Hematopoietic multipotent progenitor cell treated with erythropoietin and hydrocortisone succinate and interleukin-3 and kit ligand, for 15 days (in vitro differentiated cells): ENCODE measurements at regions not wholly inside any gene's neighbourhood (a gene's known extent, or its start where the extent isn't known, plus 50 kb on each side); places are given as distances from the start of the nearest gene placed in this dataset.
"Not testable (repeated sequence)": the region's sequence is repeated elsewhere in the genome, so short reads cannot be mapped to it uniquely, and the experiment has no call there.

ENCODE experiments used
- DNase-seq: peaks from one replicate; pipeline ENCODE4 v3.0.0-alpha.2; 2015; ENCODE audit warnings: low spot score

GRCh38 chr12:32010631-32011336 lies 51.6 kb downstream of the RESF1 start:
- DNase-seq = no peak

GRCh38 chr12:32012249-32012785 lies 53.1 kb downstream of the RESF1 start:
- DNase-seq = no peak

- no peak for DNase-seq
Measured at GRCh38 chr12:32015036-32015435, 55.8 kb downstream of the RESF1 start.

GRCh38 chr12:32016680-32017482 lies 57.7 kb downstream of the RESF1 start:
- DNase-seq = no peak

- no peak for DNase-seq
Measured at GRCh38 chr12:32021346-32021773, 62.1 kb downstream of the RESF1 start.

GRCh38 chr12:32022387-32022786 lies 63.2 kb downstream of the RESF1 start:
- DNase-seq = not testable (repeated sequence)

- not testable (repeated sequence) for DNase-seq
Measured at GRCh38 chr12:32023861-32024260, 64.6 kb downstream of the RESF1 start.

- no peak for DNase-seq
Measured at GRCh38 chr12:32024884-32025592, 65.8 kb downstream of the RESF1 start.

- DNase-seq = no peak
Measured at GRCh38 chr12:32025906-32026305, 66.7 kb downstream of the RESF1 start.

GRCh38 chr12:32027684-32028365 lies 68.6 kb downstream of the RESF1 start:
- DNase-seq = no peak

GRCh38 chr12:32030151-32030550 lies 70.9 kb downstream of the RESF1 start:
- DNase-seq = peak; percentile 77

GRCh38 chr12:32030676-32031075 lies 71.5 kb downstream of the RESF1 start:
- no peak for DNase-seq

GRCh38 chr12:32031109-32031508 lies 71.9 kb downstream of the RESF1 start:
- DNase-seq = peak; percentile 89

- DNase-seq = no peak
Measured at GRCh38 chr12:32032205-32032810, 73.1 kb downstream of the RESF1 start.

GRCh38 chr12:32033406-32033805 lies 73.2 kb upstream of the BICD1 start:
- no peak for DNase-seq

GRCh38 chr12:32034045-32034444 lies 72.6 kb upstream of the BICD1 start:
- no peak for DNase-seq

- no peak for DNase-seq
Measured at GRCh38 chr12:32036477-32037263, 70.0 kb upstream of the BICD1 start.

- no peak for DNase-seq
Measured at GRCh38 chr12:32039347-32039746, 67.3 kb upstream of the BICD1 start.

- DNase-seq = no peak
Measured at GRCh38 chr12:32039917-32040575, 66.6 kb upstream of the BICD1 start.

- no peak for DNase-seq
Measured at GRCh38 chr12:32043928-32044549, 62.6 kb upstream of the BICD1 start.
